Gastroesophageal sphincter (tissue), 3 donors: ENCODE measurements at regions not wholly inside any gene's neighbourhood (a gene's known extent, or its start where the extent isn't known, plus 50 kb on each side); places are given as distances from the start of the nearest gene placed in this dataset.

Source experiments
- CTCF ChIP-seq, 4 experiments: fragments of 200-600 bp in 2 of 4; fragments of 450-650 bp in 2 of 4; sonication (generic) in 1 of 4; IDR thresholded peaks; one replicate each; pipeline ENCODE4 v1.5.1; 2017 to 2019; ENCODE audit warnings: antibody characterized with exemption in 4 of 4, mild to moderate bottlenecking in 2 of 4, moderate library complexity in 2 of 4
- EP300 ChIP-seq: sonication (generic); formaldehyde crosslinking; IDR thresholded peaks from one replicate; pipeline ENCODE4 v1.6.1; 2017; ENCODE audit warnings: antibody characterized with exemption, mild to moderate bottlenecking
- POLR2A ChIP-seq, 2 donors: fragments of 450-650 bp; IDR thresholded peaks; one replicate each; pipeline ENCODE4 v1.6.1; 2017; ENCODE audit warnings: antibody characterized with exemption in 2 of 2, mild to moderate bottlenecking in 2 of 2, moderate library complexity in 1 of 2
- POLR2AphosphoS5 ChIP-seq: sonication (generic); formaldehyde crosslinking; IDR thresholded peaks from one replicate; pipeline ENCODE4 v1.6.1; 2017; ENCODE audit warnings: antibody characterized with exemption

- TF ChIP-seq POLR2A (IDR thresholded peaks at IDR 0.05) (no peak), CTCF (IDR thresholded peaks at IDR 0.05) (no peak), POLR2AphosphoS5 (no peak), EP300 (no peak)
These were observed 711.1 kb upstream of the NRSN1 start for GRCh38 chr6:23414922-23415321.
